Stimulated activated naive CD8-positive, alpha-beta T cell treated with anti-CD3 and anti-CD28 coated beads, Interleukin-15, Interleukin-2, amounts not matched to agents 100 ng/mL and 50 ng/mL, for 24 hours (primary cell): ENCODE measurements at regions not wholly inside any gene's neighbourhood (a gene's known extent, or its start where the extent isn't known, plus 50 kb on each side); places are given as distances from the start of the nearest gene placed in this dataset.

Experiments used
- H3K27ac Mint-ChIP-seq: one replicate; pipeline ENCODE4 v1.8.0; 2021; ENCODE audit warnings: mild to moderate bottlenecking, mixed read lengths
- H3K27me3 Mint-ChIP-seq: one replicate; pipeline ENCODE4 v1.8.0; 2021; ENCODE audit warnings: mixed read lengths
- H3K36me3 Mint-ChIP-seq: one replicate; pipeline ENCODE4 v1.8.0; 2021; ENCODE audit warnings: low read depth, mixed read lengths
- H3K4me1 Mint-ChIP-seq: one replicate; pipeline ENCODE4 v1.8.0; 2021; ENCODE audit warnings: low read depth, mixed read lengths
- H3K4me3 Mint-ChIP-seq: one replicate; pipeline ENCODE4 v1.8.0; 2021; ENCODE audit warnings: mild to moderate bottlenecking, mixed read lengths
- H3K9me3 Mint-ChIP-seq: one replicate; pipeline ENCODE4 v1.8.0; 2021; ENCODE audit warnings: mixed read lengths

GRCh38 chr6:119559586-119559985 is 210.0 kb upstream of the MAN1A1 start:
- Mint-ChIP-seq H3K9me3 (no peaks in the 10 kb centered on the region), H3K36me3 (no peaks in the 10 kb centered on the region), H3K4me3 (no peak overlapping the region), H3K4me1 (no peaks in the 10 kb centered on the region), H3K27me3 (peaks cover 4% of the 10 kb centered on the region), H3K27ac (no peak overlapping the region)

GRCh38 chr6:119557239-119557638 is 207.7 kb upstream of the MAN1A1 start:
- H3K27me3 Mint-ChIP-seq = peaks cover 4% of the 10 kb centered on the region
- no peak overlapping the region for H3K27ac Mint-ChIP-seq
- H3K4me1 Mint-ChIP-seq = no peaks in the 10 kb centered on the region
- peaks cover 5% of the 10 kb centered on the region for H3K9me3 Mint-ChIP-seq
- no peaks in the 10 kb centered on the region for H3K36me3 Mint-ChIP-seq
- H3K4me3 Mint-ChIP-seq = no peak overlapping the region

GRCh38 chr6:119552021-119552420 is 202.5 kb upstream of the MAN1A1 start:
- Mint-ChIP-seq H3K9me3 (peaks cover 6% of the 10 kb centered on the region), H3K27me3 (no peaks in the 10 kb centered on the region), H3K4me1 (no peaks in the 10 kb centered on the region), H3K4me3 (no peak overlapping the region), H3K27ac (no peak overlapping the region), H3K36me3 (no peaks in the 10 kb centered on the region)

- Mint-ChIP-seq H3K27me3 (peaks cover under 1% of the 10 kb centered on the region), H3K4me3 (no peak overlapping the region), H3K36me3 (no peaks in the 10 kb centered on the region)
These were observed 197.5 kb upstream of the MAN1A1 start for GRCh38 chr6:119547024-119547423.

GRCh38 chr6:119545245-119545644 is 195.7 kb upstream of the MAN1A1 start:
- peaks cover 4% of the 10 kb centered on the region for H3K27me3 Mint-ChIP-seq
- no peak overlapping the region for H3K4me3 Mint-ChIP-seq

More at GRCh38 chr6:119547024-119547423, 197.5 kb upstream of the MAN1A1 start:
- Mint-ChIP-seq H3K9me3 (no peaks in the 10 kb centered on the region), H3K27ac (no peak overlapping the region), H3K4me1 (no peaks in the 10 kb centered on the region)

GRCh38 chr6:119544325-119545175 is 195.0 kb upstream of the MAN1A1 start:
- Mint-ChIP-seq H3K4me3 (no peak overlapping the region), H3K9me3 (no peaks in the 10 kb centered on the region), H3K27ac (no peak overlapping the region), H3K27me3 (peaks cover 4% of the 10 kb centered on the region), H3K36me3 (no peaks in the 10 kb centered on the region), H3K4me1 (no peaks in the 10 kb centered on the region)

More at GRCh38 chr6:119545245-119545644, 195.7 kb upstream of the MAN1A1 start:
- Mint-ChIP-seq H3K36me3 (no peaks in the 10 kb centered on the region), H3K9me3 (no peaks in the 10 kb centered on the region), H3K27ac (no peak overlapping the region), H3K4me1 (no peaks in the 10 kb centered on the region)

- Mint-ChIP-seq H3K4me3 (no peak overlapping the region), H3K9me3 (no peaks in the 10 kb centered on the region), H3K36me3 (no peaks in the 10 kb centered on the region), H3K27ac (no peak overlapping the region), H3K27me3 (peaks cover 4% of the 10 kb centered on the region), H3K4me1 (no peaks in the 10 kb centered on the region)
These were observed 193.8 kb upstream of the MAN1A1 start for GRCh38 chr6:119543332-119543731.

GRCh38 chr6:119542037-119542436 is 192.5 kb upstream of the MAN1A1 start:
- Mint-ChIP-seq H3K4me3 (no peak overlapping the region), H3K27ac (no peak overlapping the region), H3K27me3 (peaks cover 4% of the 10 kb centered on the region), H3K4me1 (no peaks in the 10 kb centered on the region), H3K36me3 (no peaks in the 10 kb centered on the region), H3K9me3 (no peaks in the 10 kb centered on the region)

GRCh38 chr6:119541132-119541905 is 191.8 kb upstream of the MAN1A1 start:
- Mint-ChIP-seq H3K27ac (no peak overlapping the region), H3K4me1 (no peaks in the 10 kb centered on the region), H3K9me3 (no peaks in the 10 kb centered on the region), H3K27me3 (peaks cover 4% of the 10 kb centered on the region), H3K36me3 (no peaks in the 10 kb centered on the region), H3K4me3 (no peak overlapping the region)

- H3K27ac Mint-ChIP-seq = no peak overlapping the region
- no peaks in the 10 kb centered on the region for H3K9me3 Mint-ChIP-seq
- no peak overlapping the region for H3K4me3 Mint-ChIP-seq
These were observed 190.9 kb upstream of the MAN1A1 start for GRCh38 chr6:119540417-119540816.

GRCh38 chr6:119539066-119539746 is 189.6 kb upstream of the MAN1A1 start:
- Mint-ChIP-seq H3K27me3 (peaks cover 4% of the 10 kb centered on the region), H3K4me3 (no peak overlapping the region), H3K9me3 (no peaks in the 10 kb centered on the region), H3K36me3 (no peaks in the 10 kb centered on the region), H3K4me1 (no peaks in the 10 kb centered on the region), H3K27ac (no peak overlapping the region)

More at GRCh38 chr6:119540417-119540816, 190.9 kb upstream of the MAN1A1 start:
- no peaks in the 10 kb centered on the region for H3K36me3 Mint-ChIP-seq
- H3K4me1 Mint-ChIP-seq = no peaks in the 10 kb centered on the region
- H3K27me3 Mint-ChIP-seq = peaks cover 4% of the 10 kb centered on the region

- Mint-ChIP-seq H3K36me3 (no peaks in the 10 kb centered on the region), H3K27me3 (peaks cover 3% of the 10 kb centered on the region), H3K27ac (no peak overlapping the region), H3K4me1 (peaks cover 11% of the 10 kb centered on the region), H3K4me3 (no peak overlapping the region), H3K9me3 (no peaks in the 10 kb centered on the region)
These were observed 187.1 kb upstream of the MAN1A1 start for GRCh38 chr6:119536666-119537065.

- H3K36me3 Mint-ChIP-seq = no peaks in the 10 kb centered on the region
- H3K4me3 Mint-ChIP-seq = no peak overlapping the region
- no peaks in the 10 kb centered on the region for H3K9me3 Mint-ChIP-seq
- no peak overlapping the region for H3K27ac Mint-ChIP-seq
- peaks cover 11% of the 10 kb centered on the region for H3K4me1 Mint-ChIP-seq
- peaks cover 10% of the 10 kb centered on the region for H3K27me3 Mint-ChIP-seq
These were observed 185.8 kb upstream of the MAN1A1 start for GRCh38 chr6:119535332-119535731.

- Mint-ChIP-seq H3K4me1 (peaks cover 11% of the 10 kb centered on the region), H3K27me3 (peaks cover 10% of the 10 kb centered on the region), H3K4me3 (no peak overlapping the region), H3K36me3 (no peaks in the 10 kb centered on the region), H3K27ac (no peak overlapping the region), H3K9me3 (no peaks in the 10 kb centered on the region)
These were observed 184.2 kb upstream of the MAN1A1 start for GRCh38 chr6:119533603-119534279.
